HFFc6 (cell line): ENCODE measurements at regions not wholly inside any gene's neighbourhood (a gene's known extent, or its start where the extent isn't known, plus 50 kb on each side); places are given as distances from the start of the nearest gene placed in this dataset.

Source experiments
- DNase-seq: peaks from one replicate; pipeline ENCODE4 v3.0.0-alpha.2; 2018
- H3K27ac Mint-ChIP-seq: 2 replicates; pipeline ENCODE4 v1.8.0; 2020; ENCODE audit warnings: mild to moderate bottlenecking, mixed read lengths
- H3K27me3 Mint-ChIP-seq: 2 replicates; pipeline ENCODE4 v1.8.0; 2021; ENCODE audit warnings: mild to moderate bottlenecking, moderate library complexity, mixed read lengths; ENCODE audit not compliant: insufficient read depth
- H3K36me3 Mint-ChIP-seq: 2 replicates; pipeline ENCODE4 v1.8.0; 2021; ENCODE audit warnings: low read depth, mixed read lengths
- H3K4me1 Mint-ChIP-seq: 2 replicates; pipeline ENCODE4 v1.8.0; 2020; ENCODE audit warnings: low read depth, mixed read lengths
- H3K4me3 Mint-ChIP-seq: 2 replicates; pipeline ENCODE4 v1.8.0; 2020; ENCODE audit warnings: mild to moderate bottlenecking, moderate library complexity, mixed read lengths
- H3K9me3 Mint-ChIP-seq: 2 replicates; pipeline ENCODE4 v1.8.0; 2020; ENCODE audit warnings: mild to moderate bottlenecking, mixed read lengths
- CTCF ChIP-seq: fragments of 200-600 bp; sonication (generic); IDR thresholded peaks from 2 replicates; pipeline ENCODE4 v1.5.0; 2021; ENCODE audit warnings: antibody characterized with exemption, mild to moderate bottlenecking

- Mint-ChIP-seq H3K27me3 (no peaks in the 10 kb centered on the region), H3K36me3 (no peaks in the 10 kb centered on the region), H3K4me3 (no peak overlapping the region), H3K9me3 (no peaks in the 10 kb centered on the region), H3K4me1 (peaks cover 16% of the 10 kb centered on the region; the same call in 1 of the 2 replicates), H3K27ac (no peak overlapping the region)
- no peak for DNase-seq
- no peak for TF ChIP-seq CTCF
Measured at GRCh38 chr4:182111586-182111985, 131.6 kb upstream of the TENM3 start.

GRCh38 chr4:182113779-182114178, 129.4 kb upstream of the TENM3 start:
- no peak for TF ChIP-seq CTCF
- no peak overlapping the region for H3K4me3 Mint-ChIP-seq
- no peak for DNase-seq
- no peaks in the 10 kb centered on the region for H3K36me3 Mint-ChIP-seq
- H3K27ac Mint-ChIP-seq = no peak overlapping the region
- no peaks in the 10 kb centered on the region for H3K27me3 Mint-ChIP-seq
- H3K9me3 Mint-ChIP-seq = no peaks in the 10 kb centered on the region
- peaks cover 16% of the 10 kb centered on the region; the same call in 1 of the 2 replicates for H3K4me1 Mint-ChIP-seq

- no peak for TF ChIP-seq CTCF
- Mint-ChIP-seq H3K36me3 (peaks cover 21% of the 10 kb centered on the region), H3K27ac (no peak overlapping the region), H3K4me3 (no peak overlapping the region), H3K9me3 (peaks cover 7% of the 10 kb centered on the region; the same call in 1 of the 2 replicates), H3K27me3 (no peaks in the 10 kb centered on the region; the same call in 1 of the 2 replicates), H3K4me1 (peaks cover 25% of the 10 kb centered on the region)
- DNase-seq = no peak
Measured at GRCh38 chr4:182124359-182124758, 118.8 kb upstream of the TENM3 start.

- peak; percentile 27 for DNase-seq
- H3K4me1 Mint-ChIP-seq = peaks cover 25% of the 10 kb centered on the region
- H3K27me3 Mint-ChIP-seq = no peaks in the 10 kb centered on the region
- peaks cover 7% of the 10 kb centered on the region; the same call in 1 of the 2 replicates for H3K9me3 Mint-ChIP-seq
- peak overlapping the region; percentile 75 for H3K4me3 Mint-ChIP-seq
- no peak for TF ChIP-seq CTCF
- H3K36me3 Mint-ChIP-seq = peaks cover 21% of the 10 kb centered on the region
- peak overlapping the region; percentile 76 for H3K27ac Mint-ChIP-seq
Measured at GRCh38 chr4:182126096-182126495, 117.1 kb upstream of the TENM3 start.

- peak overlapping the region; percentile 76 for H3K27ac Mint-ChIP-seq
- peak overlapping the region; percentile 75 for H3K4me3 Mint-ChIP-seq
- H3K27me3 Mint-ChIP-seq = no peaks in the 10 kb centered on the region
- H3K9me3 Mint-ChIP-seq = peaks cover 7% of the 10 kb centered on the region; the same call in 1 of the 2 replicates
- H3K4me1 Mint-ChIP-seq = peaks cover 25% of the 10 kb centered on the region
- peak; percentile 39 for DNase-seq
- no peak for TF ChIP-seq CTCF
- peaks cover 21% of the 10 kb centered on the region for H3K36me3 Mint-ChIP-seq
Measured at GRCh38 chr4:182126603-182127002, 116.6 kb upstream of the TENM3 start.

- Mint-ChIP-seq H3K27ac (no peak overlapping the region; the same call in 1 of the 2 replicates), H3K27me3 (no peaks in the 10 kb centered on the region), H3K36me3 (no peaks in the 10 kb centered on the region), H3K4me1 (peaks cover 9% of the 10 kb centered on the region), H3K9me3 (no peaks in the 10 kb centered on the region), H3K4me3 (no peak overlapping the region)
- DNase-seq = no peak
- TF ChIP-seq CTCF = no peak
Measured at GRCh38 chr4:182133033-182133432, 110.2 kb upstream of the TENM3 start.
